MM.1S (cell line): ENCODE measurements at regions not wholly inside any gene's neighbourhood (a gene's known extent, or its start where the extent isn't known, plus 50 kb on each side); places are given as distances from the start of the nearest gene placed in this dataset.

ENCODE experiments used
- EZH2phosphoT487 ChIP-seq: fragments of 300-600 bp; sonication (generic); IDR thresholded peaks from 2 replicates; pipeline ENCODE4 v1.6.1; 2018; ENCODE audit warnings: antibody characterized with exemption, low read length
- TF ChIP-seq, protein P1 (sequence below): fragments of 300-600 bp; sonication (generic); IDR thresholded peaks from 2 replicates; pipeline ENCODE4 v1.5.1; 2016; ENCODE audit warnings: antibody characterized with exemption, low read length, mixed read lengths

DNA sequence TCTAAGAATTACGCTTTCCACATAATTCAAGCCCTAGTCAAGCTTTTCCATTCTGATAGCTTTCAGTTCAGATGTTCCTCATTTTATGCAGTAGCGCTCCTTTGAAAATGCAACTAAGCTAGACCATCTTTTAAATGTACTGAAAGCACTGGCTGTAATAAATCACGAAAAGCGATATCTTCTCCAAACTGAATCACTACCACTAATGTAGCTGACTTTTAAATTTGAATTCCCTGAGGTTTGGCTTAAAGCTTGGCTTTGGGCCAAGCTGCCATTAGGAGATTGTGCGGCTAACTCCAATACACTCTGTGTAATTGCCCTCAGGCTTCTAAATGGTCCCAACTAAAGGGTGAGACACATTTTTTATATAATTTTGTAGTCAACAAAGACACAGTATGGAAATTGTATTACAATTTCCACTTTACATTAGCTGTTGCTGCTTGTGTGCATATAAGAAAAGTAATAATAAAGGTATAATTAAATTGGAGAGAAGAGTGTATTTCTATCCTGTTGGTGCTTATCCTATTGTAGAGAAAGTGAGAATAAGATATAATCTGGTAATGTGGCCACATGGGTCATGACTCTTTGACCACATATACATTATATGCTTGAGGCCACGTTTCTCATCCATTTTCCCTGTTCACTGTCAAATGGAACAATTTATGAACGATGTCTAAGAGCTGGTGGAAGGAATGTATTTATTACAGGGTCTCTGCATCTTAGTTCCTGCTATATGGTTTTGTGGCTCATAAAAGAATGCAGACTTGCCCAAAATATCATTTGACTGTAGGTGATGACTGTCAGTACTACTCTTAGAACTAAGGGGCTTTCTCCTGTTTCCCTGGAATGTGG, 118.7 kb upstream of the TAF11L2 start:
- TF ChIP-seq, protein P1, sequence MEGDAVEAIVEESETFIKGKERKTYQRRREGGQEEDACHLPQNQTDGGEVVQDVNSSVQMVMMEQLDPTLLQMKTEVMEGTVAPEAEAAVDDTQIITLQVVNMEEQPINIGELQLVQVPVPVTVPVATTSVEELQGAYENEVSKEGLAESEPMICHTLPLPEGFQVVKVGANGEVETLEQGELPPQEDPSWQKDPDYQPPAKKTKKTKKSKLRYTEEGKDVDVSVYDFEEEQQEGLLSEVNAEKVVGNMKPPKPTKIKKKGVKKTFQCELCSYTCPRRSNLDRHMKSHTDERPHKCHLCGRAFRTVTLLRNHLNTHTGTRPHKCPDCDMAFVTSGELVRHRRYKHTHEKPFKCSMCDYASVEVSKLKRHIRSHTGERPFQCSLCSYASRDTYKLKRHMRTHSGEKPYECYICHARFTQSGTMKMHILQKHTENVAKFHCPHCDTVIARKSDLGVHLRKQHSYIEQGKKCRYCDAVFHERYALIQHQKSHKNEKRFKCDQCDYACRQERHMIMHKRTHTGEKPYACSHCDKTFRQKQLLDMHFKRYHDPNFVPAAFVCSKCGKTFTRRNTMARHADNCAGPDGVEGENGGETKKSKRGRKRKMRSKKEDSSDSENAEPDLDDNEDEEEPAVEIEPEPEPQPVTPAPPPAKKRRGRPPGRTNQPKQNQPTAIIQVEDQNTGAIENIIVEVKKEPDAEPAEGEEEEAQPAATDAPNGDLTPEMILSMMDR, result no peak
- TF ChIP-seq EZH2phosphoT487, result no peak
